Aorta (tissue), 5 donors: ENCODE measurements at regions not wholly inside any gene's neighbourhood (a gene's known extent, or its start where the extent isn't known, plus 50 kb on each side); places are given as distances from the start of the nearest gene placed in this dataset.

Experiments
- ATAC-seq: fragments of 200-7000 bp; cut with Tn5 transposase; one replicate; pipeline ENCODE4 v1.9.1; 2022; ENCODE audit warnings: moderate library complexity; ENCODE audit not compliant: low FRiP score
- DNase-seq, 2 donors: peaks; one replicate each; pipeline ENCODE4 v3.0.0-alpha.2; 2020
- H3K27ac ChIP-seq, 2 donors: one replicate each; pipeline ENCODE4 v1.5.1; 2013; ENCODE audit warnings: low read length in 2 of 2, mild to moderate bottlenecking in 2 of 2, moderate library complexity in 2 of 2, control low read depth in 1 of 2, inconsistent platforms in 1 of 2, low read depth in 1 of 2
- H3K27me3 ChIP-seq, 2 donors: one replicate each; pipeline ENCODE4 v1.6.1; 2013; ENCODE audit warnings: control low read depth in 1 of 2, low read length in 1 of 2, mild to moderate bottlenecking in 1 of 2, moderate library complexity in 1 of 2; ENCODE audit not compliant: insufficient read depth in 2 of 2, control insufficient read depth in 1 of 2
- H3K36me3 ChIP-seq, 2 donors: one replicate each; pipeline ENCODE4 v1.6.1; 2013; ENCODE audit warnings: control low read depth in 1 of 2, low read length in 1 of 2, mild to moderate bottlenecking in 1 of 2; ENCODE audit not compliant: insufficient read depth in 2 of 2, control insufficient read depth in 1 of 2
- H3K4me1 ChIP-seq, 2 donors: one replicate each; pipeline ENCODE4 v1.6.1; 2013; ENCODE audit warnings: low read length in 2 of 2, control low read depth in 1 of 2, mild to moderate bottlenecking in 1 of 2, moderate library complexity in 1 of 2; ENCODE audit not compliant: insufficient read depth in 2 of 2, control insufficient read depth in 1 of 2
- H3K4me3 ChIP-seq, 2 donors: one replicate each; pipeline ENCODE4 v1.5.1; 2013; ENCODE audit warnings: low read length in 2 of 2, control low read depth in 1 of 2, mild to moderate bottlenecking in 1 of 2
- H3K9me3 ChIP-seq: one replicate; pipeline ENCODE4 v1.6.1; 2013; ENCODE audit warnings: mild to moderate bottlenecking, low read length; ENCODE audit not compliant: control insufficient read depth
- WGBS, 2 donors: extraction: QIAGEN DNeasy Blood & Tissue Kit; methylation state at CpG; one replicate each; pipeline ENCODE4 v1.1.7; 2013; 5-methylcytosine and 5-hydroxymethylcytosine counted together
- intact Hi-C, 2 donors: fragments of 100-400 bp; cut with DNase I; formaldehyde crosslinking; loops; one replicate each; pipeline versions ENCODE4 v1.14.2 to v1.15.0; 2022
- donor health status: healthy with polysubstance abuse.
- donor health status: Bipolar disorder and iron deficiency.
- donor health status: DM: no; HTN: no; CAD: no.
- donor health status: DM: no; HTN: no; CAD: no.
- donor health status: DM: yes; HTN: yes; CAD: no.

- DNase-seq (no peak), ATAC-seq (no peak)
- Histone ChIP-seq H3K4me3 (no peak overlapping the region), H3K36me3 (no peaks in the 10 kb centered on the region), H3K27ac (no peak overlapping the region), H3K27me3 (no peaks in the 10 kb centered on the region), H3K9me3 (no peaks in the 10 kb centered on the region), H3K4me1 (no peaks in the 10 kb centered on the region)
- 58 to 75% methylated on average over 1 of the region's 1 CpG for WGBS, 2 donors
- intact Hi-C loops, result no loop called here
These were observed 617.0 kb upstream of the CDH2 start for GRCh38 chr18:28793901-28794300.

GRCh38 chr18:28792404-28793086 lies 615.6 kb upstream of the CDH2 start:
- Histone ChIP-seq H3K4me3 (no peak overlapping the region), H3K4me1 (no peaks in the 10 kb centered on the region), H3K36me3 (no peaks in the 10 kb centered on the region), H3K27me3 (no peaks in the 10 kb centered on the region), H3K27ac (no peak overlapping the region), H3K9me3 (no peaks in the 10 kb centered on the region)
- WGBS, 2 donors, result 82 to 96% methylated on average over 4 of the region's 4 CpGs
- intact Hi-C loops, result no loop called here
- DNase-seq (no peak), ATAC-seq (no peak)

- ATAC-seq, result no peak
- no peak for DNase-seq
- H3K27me3 ChIP-seq, result no peaks in the 10 kb centered on the region
- H3K9me3 ChIP-seq, result no peaks in the 10 kb centered on the region
- 50 to 60% methylated on average over 2 of the region's 2 CpGs for WGBS, 2 donors
- H3K4me3 ChIP-seq, result no peak overlapping the region
- intact Hi-C loops, result no loop called here
- H3K27ac ChIP-seq, result no peak overlapping the region
- no peaks in the 10 kb centered on the region for H3K4me1 ChIP-seq
- no peaks in the 10 kb centered on the region for H3K36me3 ChIP-seq
These were observed 614.2 kb upstream of the CDH2 start for GRCh38 chr18:28791101-28791500.

DNA sequence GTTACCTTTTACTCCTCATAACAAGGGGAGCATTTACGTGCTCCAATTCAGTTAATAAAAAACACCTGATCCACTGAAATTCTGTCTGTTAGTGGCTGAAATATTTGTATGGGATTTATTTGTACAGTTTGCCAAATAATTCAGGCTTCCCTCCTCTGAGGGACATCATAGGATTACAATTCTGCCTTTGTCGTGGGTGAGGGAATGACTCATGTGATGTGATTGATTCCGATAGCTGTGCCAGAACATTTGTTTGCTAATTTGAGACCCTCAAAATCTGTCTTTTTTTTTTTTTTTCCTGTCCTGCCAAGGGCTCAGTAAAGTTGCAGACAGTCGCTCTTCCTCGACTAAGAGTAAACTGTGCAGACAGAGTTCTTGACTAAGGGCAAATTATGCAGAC lies 612.6 kb upstream of the CDH2 start:
- Histone ChIP-seq H3K27me3 (no peaks in the 10 kb centered on the region), H3K9me3 (no peaks in the 10 kb centered on the region), H3K27ac (no peak overlapping the region), H3K36me3 (no peaks in the 10 kb centered on the region), H3K4me3 (no peak overlapping the region), H3K4me1 (no peaks in the 10 kb centered on the region)
- 66 to 74% methylated on average over 5 of the region's 5 CpGs for WGBS, 2 donors
- no peak for ATAC-seq
- no peak for DNase-seq
- intact Hi-C loops, result no loop called here

- WGBS, 2 donors, result 33 to 37% methylated on average over 3 of the region's 3 CpGs
- no peak overlapping the region for H3K4me3 ChIP-seq
- intact Hi-C loops, result no loop called here
- no peak for DNase-seq
- ATAC-seq, result no peak
- H3K9me3 ChIP-seq, result no peaks in the 10 kb centered on the region
- H3K27ac ChIP-seq, result no peak overlapping the region
- no peaks in the 10 kb centered on the region for H3K4me1 ChIP-seq
- H3K27me3 ChIP-seq, result no peaks in the 10 kb centered on the region
- no peaks in the 10 kb centered on the region for H3K36me3 ChIP-seq
These were observed 610.0 kb upstream of the CDH2 start for GRCh38 chr18:28786926-28787325.

GRCh38 chr18:28781616-28782362 lies 604.9 kb upstream of the CDH2 start:
- H3K27me3 ChIP-seq, result no peaks in the 10 kb centered on the region
- H3K27ac ChIP-seq, result no peak overlapping the region
- H3K4me1 ChIP-seq, result no peaks in the 10 kb centered on the region
- no peaks in the 10 kb centered on the region for H3K36me3 ChIP-seq
- ATAC-seq (no peak), DNase-seq (no peak)
- H3K9me3 ChIP-seq, result no peaks in the 10 kb centered on the region
- intact Hi-C loops, result no loop called here
- H3K4me3 ChIP-seq, result no peak overlapping the region
- WGBS, 2 donors, result 47% methylated on average over 4 of the region's 4 CpGs

DNA sequence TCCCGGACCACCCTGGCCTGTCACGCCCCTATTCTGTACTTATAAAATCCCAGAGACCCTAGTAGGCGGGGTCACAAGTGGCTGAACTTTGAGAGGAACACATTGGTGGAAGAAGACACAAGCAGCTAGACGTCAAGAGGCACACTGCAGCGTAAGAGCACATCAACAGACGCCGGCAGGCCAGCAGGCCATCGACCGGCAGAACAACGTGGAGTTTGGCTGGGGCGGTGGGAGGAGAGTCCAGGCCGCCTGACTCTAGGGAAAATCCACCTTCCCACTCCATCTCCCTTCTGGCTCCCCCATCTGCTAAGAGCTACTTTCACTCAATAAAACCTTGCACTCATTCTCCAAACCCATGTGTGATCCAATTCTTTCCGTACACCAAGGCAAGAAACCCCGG lies 601.8 kb upstream of the CDH2 start:
- Histone ChIP-seq H3K9me3 (no peaks in the 10 kb centered on the region), H3K27ac (no peak overlapping the region), H3K36me3 (no peaks in the 10 kb centered on the region), H3K4me1 (no peaks in the 10 kb centered on the region), H3K27me3 (no peaks in the 10 kb centered on the region), H3K4me3 (no peak overlapping the region)
- WGBS, 2 donors, result 95 to 97% methylated on average over 14 of the region's 14 CpGs
- DNase-seq (no peak), ATAC-seq (no peak)
- intact Hi-C loops, result no loop called here

GRCh38 chr18:28777756-28778155 lies 600.8 kb upstream of the CDH2 start:
- H3K27me3 ChIP-seq, result no peaks in the 10 kb centered on the region
- no peak for ATAC-seq
- no peaks in the 10 kb centered on the region for H3K4me1 ChIP-seq
- no peaks in the 10 kb centered on the region for H3K36me3 ChIP-seq
- 53 to 71% methylated on average over 1 of the region's 1 CpG for WGBS, 2 donors
- H3K27ac ChIP-seq, result no peak overlapping the region
- no peaks in the 10 kb centered on the region for H3K9me3 ChIP-seq
- intact Hi-C loops, result no loop called here
- no peak overlapping the region for H3K4me3 ChIP-seq
- DNase-seq, result no peak

- DNase-seq (no peak), ATAC-seq (no peak)
- H3K4me3 ChIP-seq, result no peak overlapping the region
- no peaks in the 10 kb centered on the region for H3K36me3 ChIP-seq
- no peaks in the 10 kb centered on the region for H3K9me3 ChIP-seq
- intact Hi-C loops, result no loop called here
- 14 to 17% methylated on average over 3 of the region's 3 CpGs for WGBS, 2 donors
- no peak overlapping the region for H3K27ac ChIP-seq
- H3K4me1 ChIP-seq, result no peaks in the 10 kb centered on the region
- H3K27me3 ChIP-seq, result no peaks in the 10 kb centered on the region
These were observed 594.9 kb upstream of the CDH2 start for GRCh38 chr18:28771849-28772248.
